Fibroblast of mammary gland (primary cell): ENCODE measurements at regions not wholly inside any gene's neighbourhood (a gene's known extent, or its start where the extent isn't known, plus 50 kb on each side); places are given as distances from the start of the nearest gene placed in this dataset.

Source experiments
- DNase-seq: peaks from one replicate; pipeline ENCODE4 v3.0.0-alpha.2; 2010; ENCODE audit warnings: low read depth
- H3K4me3 ChIP-seq: 2 replicates; pipeline ENCODE4 v1.5.1; 2011; ENCODE audit warnings: low read depth, mild to moderate bottlenecking, low read length, moderate library complexity; ENCODE audit not compliant: control insufficient read depth
- CTCF ChIP-seq: conservative IDR thresholded peaks from 2 replicates; pipeline ENCODE4 v1.5.1; 2011; ENCODE audit warnings: low read depth, low read length, inconsistent platforms; ENCODE audit not compliant: control insufficient read depth, insufficient read depth

GRCh38 chr4:100130964-100131363 is 59.3 kb downstream of the DDIT4L start:
- no peak for DNase-seq
- H3K4me3 ChIP-seq, result no peak overlapping the region
- TF ChIP-seq CTCF, result no peak

GRCh38 chr4:100130491-100130890 is 59.8 kb downstream of the DDIT4L start:
- H3K4me3 ChIP-seq, result no peak overlapping the region
- TF ChIP-seq CTCF, result no peak
- DNase-seq, result no peak

- no peak for DNase-seq
- no peak overlapping the region for H3K4me3 ChIP-seq
- no peak for TF ChIP-seq CTCF
Observed at GRCh38 chr4:100129774-100130173, 60.5 kb downstream of the DDIT4L start.

- DNase-seq, result no peak
- no peak for TF ChIP-seq CTCF
- H3K4me3 ChIP-seq, result no peak overlapping the region
Observed at GRCh38 chr4:100128338-100128737, 61.9 kb downstream of the DDIT4L start.

- no peak for DNase-seq
- H3K4me3 ChIP-seq, result no peak overlapping the region
- TF ChIP-seq CTCF, result no peak
Observed at GRCh38 chr4:100124715-100125114, 65.6 kb downstream of the DDIT4L start.

- peak; percentile 26 for DNase-seq
Observed at GRCh38 chr4:100118181-100118580, 72.1 kb downstream of the DDIT4L start.

More at GRCh38 chr4:100118181-100118580, 72.1 kb downstream of the DDIT4L start:
- no peak overlapping the region for H3K4me3 ChIP-seq
- no peak for TF ChIP-seq CTCF
